K562 (cell line): ENCODE measurements at regions not wholly inside any gene's neighbourhood (a gene's known extent, or its start where the extent isn't known, plus 50 kb on each side); places are given as distances from the start of the nearest gene placed in this dataset.

Source experiments
- ATAC-seq: fragments of 200-7000 bp; cut with Tn5 transposase; 3 replicates; pipeline ENCODE4 v1.9.1; 2020; ENCODE audit warnings: moderate library complexity
- BruUV-seq: library from RNA; stranded (reverse); fragments of 400-500 nt; replicated peaks from 2 replicates; lab custom pipeline; 2021; lab: Mats Ljungman, UMichigan
- CTCF ChIA-PET: fragments of 300-600 bp; formaldehyde crosslinking; extraction: SDS; loops from one replicate; lab custom pipeline; 2021; ENCODE audit warnings: low intra/inter-chr PET ratio; lab: Yijun Ruan, JAX
- POLR2A ChIA-PET: fragments of 300-600, 350-650 bp; sonication (Branson Sonifier 250); formaldehyde crosslinking; extraction: SDS; loops from one replicate; lab custom pipeline; 2021; ENCODE audit warnings: antibody characterized with exemption, inconsistent platforms; lab: Yijun Ruan, JAX
- DNase-seq, 4 experiments: peaks; one replicate each; pipeline versions ENCODE4 v3.0.0 to v3.0.0-alpha.2; 2011 to 2018; ENCODE audit warnings: low spot score in 3 of 4, mixed read lengths in 3 of 4; ENCODE audit errors: extremely low read depth in 1 of 4
- FAIRE-seq: peaks from 2 replicates; lab custom pipeline; 2011; peaks lifted over from hg19 to GRCh38; lab: Jason Lieb, UNC
- H2AFZ ChIP-seq: 2 replicates; pipeline ENCODE4 v1.6.0; 2011; ENCODE audit warnings: low read depth, low read length, control low read depth, inconsistent platforms
- H3K27ac ChIP-seq: fragments of 200-600 bp; 3 replicates; pipeline ENCODE4 v1.8.0; 2011; ENCODE audit warnings: low read depth, mild to moderate bottlenecking, control low read depth, inconsistent platforms, low read length, moderate library complexity, mixed read lengths; ENCODE audit errors: extremely low read depth
- H3K27me3 ChIP-seq, 2 experiments: fragments of 300-600 bp in 1 of 2; 2 replicates in 1 of 2; 3 replicates in 1 of 2; pipeline versions ENCODE4 v1.6.0 to v1.8.0; 2011; ENCODE audit warnings: inconsistent platforms in 2 of 2, low read length in 2 of 2, mild to moderate bottlenecking in 1 of 2, mixed read lengths in 1 of 2, moderate library complexity in 1 of 2; ENCODE audit not compliant: control insufficient read depth in 2 of 2, insufficient read depth in 2 of 2
- H3K36me3 ChIP-seq: fragments of 300-600 bp; 3 replicates; pipeline ENCODE4 v1.8.0; 2011; ENCODE audit warnings: mild to moderate bottlenecking, low read length, inconsistent platforms; ENCODE audit not compliant: control insufficient read depth, insufficient read depth
- H3K4me1 ChIP-seq, 2 experiments: fragments of 200-600 bp in 1 of 2; replicated peaks in 1 of 2; 2 replicates in 1 of 2; 3 replicates in 1 of 2; pipeline versions ENCODE4 v1.5.1 to v1.8.0; 2011; ENCODE audit warnings: inconsistent platforms in 2 of 2, low read length in 2 of 2, mild to moderate bottlenecking in 1 of 2, mixed read lengths in 1 of 2, moderate library complexity in 1 of 2; ENCODE audit not compliant: control insufficient read depth in 2 of 2, insufficient read depth in 2 of 2
- H3K4me2 ChIP-seq: 2 replicates; pipeline ENCODE4 v1.6.1; 2011; ENCODE audit warnings: low read length, control low read depth, inconsistent platforms, mixed read lengths; ENCODE audit not compliant: insufficient read depth
- H3K4me3 ChIP-seq: fragments of 200-600 bp; sonication (generic), shearing (Covaris generic); 2 replicates; pipeline ENCODE4 v1.5.1; 2016; ENCODE audit warnings: control low read depth, inconsistent platforms
- H3K79me2 ChIP-seq: fragments of 200-600 bp; 3 replicates; pipeline ENCODE4 v1.8.0; 2011; ENCODE audit warnings: low read length, inconsistent platforms; ENCODE audit not compliant: control insufficient read depth, insufficient read depth
- H3K9ac ChIP-seq, 2 experiments: 2 replicates each; pipeline versions ENCODE4 v1.6.0 to v1.6.1; 2011; ENCODE audit warnings: low read depth in 2 of 2, low read length in 2 of 2, control low read depth in 1 of 2, inconsistent platforms in 1 of 2, mild to moderate bottlenecking in 1 of 2, mixed read lengths in 1 of 2; ENCODE audit not compliant: insufficient read depth in 1 of 2
- H3K9me1 ChIP-seq: one replicate; pipeline ENCODE4 v1.6.0; 2011; ENCODE audit warnings: inconsistent platforms, mild to moderate bottlenecking, low read length, moderate library complexity; ENCODE audit not compliant: control insufficient read depth, insufficient read depth
- H3K9me3 ChIP-seq: replicated peaks from 2 replicates; pipeline ENCODE4 v1.5.1; 2011; ENCODE audit warnings: low read depth, low read length, inconsistent platforms; ENCODE audit not compliant: control insufficient read depth, insufficient read depth
- H4K20me1 ChIP-seq: replicated peaks from 2 replicates; pipeline ENCODE4 v1.6.1; 2011; ENCODE audit warnings: low read length, inconsistent platforms, mixed read lengths; ENCODE audit not compliant: control insufficient read depth, insufficient read depth
- ASH1L ChIP-seq: fragments of 450-650 bp; IDR thresholded peaks from 2 replicates; pipeline ENCODE4 v1.6.1; 2018; ENCODE audit warnings: borderline replicate concordance, mild to moderate bottlenecking, low read depth; ENCODE audit not compliant: partially characterized antibody
- CBX1 ChIP-seq: sonication (generic); IDR thresholded peaks from 2 replicates; pipeline ENCODE4 v1.6.1; 2016; ENCODE audit warnings: antibody characterized with exemption, low read depth, mild to moderate bottlenecking
- EP400 ChIP-seq: fragments of 450-650 bp; IDR thresholded peaks from 2 replicates; pipeline ENCODE4 v1.6.1; 2017; ENCODE audit warnings: antibody characterized with exemption, mild to moderate bottlenecking, moderate library complexity
- HOMEZ ChIP-seq: fragments of 250-450 bp; sonication (Bioruptor Pico); IDR thresholded peaks from 2 replicates; pipeline ENCODE4 v1.4.0; 2020; ENCODE audit warnings: mild to moderate bottlenecking, moderate library complexity
- NFATC3 ChIP-seq: fragments of 450-650 bp; IDR thresholded peaks from 2 replicates; pipeline ENCODE4 v1.6.1; 2017; ENCODE audit warnings: mild to moderate bottlenecking
- TBL1XR1 ChIP-seq, 2 experiments: IDR thresholded peaks; 2 replicates each; pipeline ENCODE4 v1.6.1; 2012; ENCODE audit warnings: improper control_type of control experiment in 2 of 2, low read length in 2 of 2, mild to moderate bottlenecking in 1 of 2
- WGBS: fragments of 100-300 bp; shearing (Covaris generic); methylation state at CpG from one replicate; pipeline ENCODE4 v1.1.6; 2016; ENCODE audit warnings: low coverage, mixed read lengths; ENCODE audit not compliant: insufficient coverage; ENCODE audit errors: missing lambda C conversion rate; 5-methylcytosine and 5-hydroxymethylcytosine counted together
- in situ Hi-C: fragments of 300-500 bp; cut with MboI; formaldehyde crosslinking; loops from 4 replicates; pipeline ENCODE4 v1.15.0; 2018; ENCODE audit warnings: inconsistent platforms, mixed read lengths
- intact Hi-C: fragments of 100-400 bp; cut with micrococcal nuclease; formaldehyde crosslinking; loops from 2 replicates; pipeline ENCODE4 v1.14.2; 2022

GRCh38 chr2:64207573-64207972, 63.4 kb upstream of the PELI1 start:
- no peak for ATAC-seq

More at GRCh38 chr2:64207573-64207972, 63.4 kb upstream of the PELI1 start:
- no peak overlapping the region for H3K4me3 ChIP-seq
- H4K20me1 ChIP-seq = no peaks in the 10 kb centered on the region
- H3K4me1 ChIP-seq = peaks cover 0 to 10% of the 10 kb centered on the region in 2 experiments; a peak in 3 of 5 replicates
- H3K27me3 ChIP-seq = no peaks in the 10 kb centered on the region
- no peak overlapping the region for H3K27ac ChIP-seq
- POLR2A ChIA-PET = interaction anchor here (0.6 kb wide), 1 partner anchor 23 kb away, joined by 4 read pairs; no protein-coding TSS in a partner anchor
- H3K4me2 ChIP-seq = no peak overlapping the region
- no peak for DNase-seq
- no peaks in the 10 kb centered on the region for H3K9me3 ChIP-seq
- H3K9ac ChIP-seq = no peak overlapping the region
- CTCF ChIA-PET = no interaction called here
- in situ Hi-C loops (no loop called here), intact Hi-C loops (no loop called here)
- TF ChIP-seq NFATC3 = no peak
- TF ChIP-seq CBX1 = no peak
- no peak for TF ChIP-seq ASH1L
- TF ChIP-seq TBL1XR1 (IDR thresholded peaks at IDR 0.05; ENCODE audit: low read length in 2 of 2) = no peak
- TF ChIP-seq HOMEZ (CRISPR knock-in tag) = no peak
- no peak for TF ChIP-seq EP400
- no peaks in the 10 kb centered on the region for H3K36me3 ChIP-seq
- FAIRE-seq = no peak
- WGBS = 33% methylated on average over 1 of the region's 1 CpG
- H3K79me2 ChIP-seq = no peaks in the 10 kb centered on the region
- BruUV-seq = no TSS peak
- no peak overlapping the region for H2AFZ ChIP-seq
- H3K9me1 ChIP-seq = no peaks in the 10 kb centered on the region
